ENCODE measurements at regions not wholly inside any gene's neighbourhood (a gene's known extent, or its start where the extent isn't known, plus 50 kb on each side); places are given as distances from the start of the nearest gene placed in this dataset.

DNA sequence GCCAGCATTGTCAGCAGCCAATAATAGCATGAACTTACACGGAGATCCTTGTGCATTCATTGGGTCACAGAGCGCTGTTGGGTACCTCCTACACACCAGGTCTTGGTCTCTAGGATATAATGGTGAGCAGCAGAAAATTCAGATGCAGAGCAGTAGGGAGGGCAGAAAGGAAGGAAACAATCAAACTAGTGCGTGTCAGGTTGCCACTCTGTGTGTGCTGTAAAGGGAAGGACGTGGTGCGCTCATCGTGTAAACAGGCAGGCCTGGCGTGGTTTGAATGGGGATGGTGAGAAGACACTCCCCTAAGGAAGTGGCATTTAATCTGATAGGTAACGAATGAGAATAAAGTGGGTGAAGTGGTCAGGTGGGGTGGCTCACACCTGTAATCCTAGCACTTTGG, 336.4 kb downstream of the CDH26 start:
- TF ChIP-seq CTCF (IDR thresholded peaks at IDR 0.05; ENCODE audit: control extremely low read depth in 1 of 3, insufficient read depth in 1 of 3, low read depth in 1 of 3, low read length in 3 of 3) (no peak), POLR2A (IDR thresholded peaks at IDR 0.05; ENCODE audit: control extremely low read depth in 1 of 2, low read depth in 2 of 2, low read length in 2 of 2) (no peak)

All from H1 (cell line).